ENCODE measurements at regions not wholly inside any gene's neighbourhood (a gene's known extent, or its start where the extent isn't known, plus 50 kb on each side); places are given as distances from the start of the nearest gene placed in this dataset.

DNA sequence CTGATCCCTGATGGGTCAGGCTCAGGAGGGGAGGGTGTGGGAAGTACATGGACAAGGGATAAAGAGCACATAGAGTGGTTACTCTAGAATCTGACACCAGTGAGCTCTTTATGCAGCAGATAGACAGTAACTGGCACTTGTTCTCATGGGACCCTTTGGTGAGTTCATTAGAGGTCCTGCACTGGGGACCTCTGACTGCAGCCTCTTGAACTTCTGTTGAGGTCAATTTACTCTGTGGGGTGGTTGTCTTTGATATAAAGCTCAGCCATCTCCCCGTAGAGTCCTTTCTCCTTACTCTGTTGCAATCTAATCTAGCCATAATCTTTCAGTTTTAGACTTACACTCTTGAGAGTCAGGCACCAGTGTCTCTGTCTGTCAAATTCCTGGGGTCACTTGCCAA, 222.4 kb downstream of the GPAT3 start:
- no peak overlapping the region for H4K8ac ChIP-seq (ENCODE audit: low read depth in 2 of 2, low read length in 2 of 2)
- H3K27ac ChIP-seq (ENCODE audit: insufficient read depth, low read length): no peak overlapping the region
- H3K4me1 ChIP-seq (ENCODE audit: control insufficient read depth, insufficient read depth, low read length): no peaks in the 10 kb centered on the region
- H3K27me3 ChIP-seq (ENCODE audit: control insufficient read depth, insufficient read depth, low read length): no peaks in the 10 kb centered on the region
- in situ Hi-C loops (cut with MboI; ENCODE audit: low sequenced_read_pairs): no loop called here
- no peak overlapping the region for H2AK9ac ChIP-seq (replicated peaks; ENCODE audit: low read depth, low read length, poor library complexity)
- no peak for DNase-seq
- H2AK5ac ChIP-seq (ENCODE audit: low read depth, low read length): no peak overlapping the region
- ATAC-seq (ENCODE audit: low read depth): no peak
- ChIA-PET POLR2A (ENCODE audit: unreplicated experiment) (no interaction called here), CTCF (no interaction called here)
- no peak overlapping the region for H3K56ac ChIP-seq (ENCODE audit: extremely low read depth, insufficient read depth, low read length)
- H3K14ac ChIP-seq (replicated peaks; ENCODE audit: low read depth, low read length): no peak overlapping the region
- no peak overlapping the region for H3K4ac ChIP-seq (ENCODE audit: low read depth, low read length)
- H3K4me2 ChIP-seq (ENCODE audit: low read depth, low read length): no peak overlapping the region
- no peak overlapping the region for H2BK5ac ChIP-seq (ENCODE audit: low read depth, low read length, poor library complexity, severe bottlenecking)
- no peak overlapping the region for H2AFZ ChIP-seq (replicated peaks; ENCODE audit: low read length, poor library complexity)
- H3K9ac ChIP-seq (ENCODE audit: low read depth, low read length): no peak overlapping the region
- no peak overlapping the region for H4K91ac ChIP-seq (ENCODE audit: insufficient read depth, low read depth, low read length)
- TF ChIP-seq NFE2L2 (IDR thresholded peaks at IDR 0.05; ENCODE audit: low read depth, low read length) (no peak), CEBPB (IDR thresholded peaks at IDR 0.05; ENCODE audit: low read depth, low read length) (no peak), FOS (IDR thresholded peaks at IDR 0.05; ENCODE audit: low read depth, low read length) (no peak), RAD21 (IDR thresholded peaks at IDR 0.05; ENCODE audit: low read length) (no peak), CHD1 (IDR thresholded peaks at IDR 0.05; ENCODE audit: low read depth, low read length) (no peak), MXI1 (IDR thresholded peaks at IDR 0.05; ENCODE audit: borderline replicate concordance, low read depth, low read length) (no peak), RCOR1 (IDR thresholded peaks at IDR 0.05; ENCODE audit: insufficient replicate concordance, low read length) (no peak), MAZ (IDR thresholded peaks at IDR 0.05; ENCODE audit: borderline replicate concordance, low read depth, low read length) (no peak), BHLHE40 (IDR thresholded peaks at IDR 0.05; ENCODE audit: low read depth, low read length) (no peak)
- TF ChIP-seq, protein P1, sequence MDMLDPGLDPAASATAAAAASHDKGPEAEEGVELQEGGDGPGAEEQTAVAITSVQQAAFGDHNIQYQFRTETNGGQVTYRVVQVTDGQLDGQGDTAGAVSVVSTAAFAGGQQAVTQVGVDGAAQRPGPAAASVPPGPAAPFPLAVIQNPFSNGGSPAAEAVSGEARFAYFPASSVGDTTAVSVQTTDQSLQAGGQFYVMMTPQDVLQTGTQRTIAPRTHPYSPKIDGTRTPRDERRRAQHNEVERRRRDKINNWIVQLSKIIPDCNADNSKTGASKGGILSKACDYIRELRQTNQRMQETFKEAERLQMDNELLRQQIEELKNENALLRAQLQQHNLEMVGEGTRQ (IDR thresholded peaks at IDR 0.05; ENCODE audit: low read depth, low read length): no peak
- TF ChIP-seq, protein P2, sequence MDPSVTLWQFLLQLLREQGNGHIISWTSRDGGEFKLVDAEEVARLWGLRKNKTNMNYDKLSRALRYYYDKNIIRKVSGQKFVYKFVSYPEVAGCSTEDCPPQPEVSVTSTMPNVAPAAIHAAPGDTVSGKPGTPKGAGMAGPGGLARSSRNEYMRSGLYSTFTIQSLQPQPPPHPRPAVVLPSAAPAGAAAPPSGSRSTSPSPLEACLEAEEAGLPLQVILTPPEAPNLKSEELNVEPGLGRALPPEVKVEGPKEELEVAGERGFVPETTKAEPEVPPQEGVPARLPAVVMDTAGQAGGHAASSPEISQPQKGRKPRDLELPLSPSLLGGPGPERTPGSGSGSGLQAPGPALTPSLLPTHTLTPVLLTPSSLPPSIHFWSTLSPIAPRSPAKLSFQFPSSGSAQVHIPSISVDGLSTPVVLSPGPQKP (IDR thresholded peaks at IDR 0.05; ENCODE audit: borderline replicate concordance, low read depth, low read length): no peak
- no peaks in the 10 kb centered on the region for H4K20me1 ChIP-seq (ENCODE audit: insufficient read depth, low read length)
- H3K4me3 ChIP-seq (ENCODE audit: insufficient read depth, low read depth, low read length): no peak overlapping the region
- H2BK15ac ChIP-seq (ENCODE audit: low read depth, low read length): no peak overlapping the region
- BruUV-seq (replicated peaks): no TSS peak
- H3K23ac ChIP-seq (ENCODE audit: low read depth, low read length): no peak overlapping the region
- no peak overlapping the region for H3K18ac ChIP-seq (ENCODE audit: low read depth, low read length)
- no peak overlapping the region for H4K5ac ChIP-seq (ENCODE audit: low read depth, low read length)
- H3K9me1 ChIP-seq (ENCODE audit: insufficient read depth, low read length): no peaks in the 10 kb centered on the region
- WGBS, 2 experiments (ENCODE audit: extremely low coverage in 2 of 2, insufficient read length in 1 of 2): no CpG with 5 or more reads among the region's 1 CpG
- dilution Hi-C loops (cut with HindIII; ENCODE audit: low sequenced_read_pairs, unreplicated experiment): no loop called here
- H2BK20ac ChIP-seq (ENCODE audit: low read depth, low read length): no peak overlapping the region
- no peak overlapping the region for H2BK120ac ChIP-seq (ENCODE audit: low read depth, low read length)
- no peaks in the 10 kb centered on the region for H3K36me3 ChIP-seq (ENCODE audit: control insufficient read depth, insufficient read depth, low read length)
- no peaks in the 10 kb centered on the region for H3K79me1 ChIP-seq (ENCODE audit: low read depth in 1 of 2, low read length in 2 of 2)
- no peaks in the 10 kb centered on the region for H3K9me3 ChIP-seq (ENCODE audit: control insufficient read depth, insufficient read depth, low read length)
- intact Hi-C loops (cut with micrococcal nuclease): no loop called here

All from IMR-90 (cell line).